Ishikawa (cell line): ENCODE measurements at regions not wholly inside any gene's neighbourhood (a gene's known extent, or its start where the extent isn't known, plus 50 kb on each side); places are given as distances from the start of the nearest gene placed in this dataset.

Experiments
- CEBPB ChIP-seq: IDR thresholded peaks from 2 replicates; pipeline ENCODE4 v1.6.1; 2012
- CREB1 ChIP-seq: IDR thresholded peaks from 2 replicates; pipeline ENCODE4 v1.6.1; 2012; ENCODE audit warnings: low read depth
- EGR1 ChIP-seq: IDR thresholded peaks from 2 replicates; pipeline ENCODE4 v1.6.1; 2012
- EP300 ChIP-seq: IDR thresholded peaks from 2 replicates; pipeline ENCODE4 v1.6.1; 2012; ENCODE audit warnings: borderline replicate concordance
- FOXM1 ChIP-seq: IDR thresholded peaks from 2 replicates; pipeline ENCODE4 v1.6.1; 2012; ENCODE audit warnings: low read depth, borderline replicate concordance
- NFIC ChIP-seq: IDR thresholded peaks from 2 replicates; pipeline ENCODE4 v1.6.1; 2012
- RAD21 ChIP-seq: IDR thresholded peaks from 2 replicates; pipeline ENCODE4 v1.6.1; 2012; ENCODE audit warnings: low read depth
- TAF1 ChIP-seq: IDR thresholded peaks from 2 replicates; pipeline ENCODE4 v1.6.1; 2012; ENCODE audit warnings: low read depth, mild to moderate bottlenecking
- TCF12 ChIP-seq: IDR thresholded peaks from 2 replicates; pipeline ENCODE4 v1.6.1; 2012; ENCODE audit warnings: low read depth
- TEAD4 ChIP-seq: IDR thresholded peaks from 2 replicates; pipeline ENCODE4 v1.6.1; 2012
- YY1 ChIP-seq: IDR thresholded peaks from 2 replicates; pipeline ENCODE4 v1.6.1; 2012; ENCODE audit warnings: low read depth
- ZBTB7A ChIP-seq: IDR thresholded peaks from 2 replicates; pipeline ENCODE4 v1.6.1; 2012; ENCODE audit warnings: low read depth
- TF ChIP-seq, protein P1 (sequence below): IDR thresholded peaks from 2 replicates; pipeline ENCODE4 v1.6.1; 2012
- TF ChIP-seq, protein P2 (sequence below): IDR thresholded peaks from 2 replicates; pipeline ENCODE4 v1.6.1; 2012
- TF ChIP-seq, protein P3 (sequence below): IDR thresholded peaks from 2 replicates; pipeline ENCODE4 v1.6.1; 2012; ENCODE audit warnings: low read depth, mild to moderate bottlenecking

DNA sequence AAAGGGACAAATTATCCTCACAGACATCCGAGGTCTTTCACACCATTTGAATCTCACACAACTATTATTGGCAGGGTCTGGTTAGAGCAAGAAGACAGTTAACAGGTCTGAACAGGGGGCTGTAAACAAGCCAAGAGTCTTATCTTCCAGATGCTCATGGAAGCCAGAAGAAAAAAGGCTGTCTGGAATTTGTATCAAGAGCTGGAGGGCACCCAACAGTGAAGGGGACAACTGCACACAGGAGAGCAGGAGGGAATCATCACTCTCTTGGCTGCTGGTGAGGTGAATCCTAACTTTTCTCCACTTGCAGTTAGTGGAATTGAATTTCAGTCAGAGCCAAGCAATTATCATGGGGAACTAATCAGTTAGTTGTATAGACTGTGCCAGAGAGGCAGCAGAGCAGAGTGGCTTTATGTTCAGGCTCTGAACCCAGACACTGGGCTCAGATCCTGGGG lies 880.2 kb upstream of the AUTS2 start:
- no peak for TF ChIP-seq NFIC
- no peak for TF ChIP-seq ZBTB7A
- TF ChIP-seq TCF12, result no peak
- TF ChIP-seq YY1, result no peak

DNA sequence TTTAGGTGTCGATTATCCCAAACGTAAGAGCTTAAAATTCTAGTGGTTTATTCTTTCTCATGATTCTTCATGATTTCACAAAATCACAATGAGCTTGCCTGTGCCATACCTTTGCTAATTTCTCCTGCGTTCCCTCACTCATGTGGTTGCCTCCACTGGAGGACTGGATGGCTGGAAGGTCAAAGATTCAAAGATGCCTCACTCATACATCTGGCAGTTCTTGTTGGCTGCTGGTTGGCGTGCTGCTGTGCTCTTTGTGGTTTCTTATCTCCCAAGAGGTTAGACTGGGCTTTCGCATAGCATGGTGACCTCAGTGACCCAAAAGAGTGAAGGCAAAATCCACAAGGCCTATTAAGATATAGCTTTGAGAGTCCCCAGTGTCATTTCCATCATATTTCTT lies 877.6 kb upstream of the AUTS2 start:
- TF ChIP-seq RAD21, result no peak
- TF ChIP-seq EP300, result no peak
- no peak for TF ChIP-seq TEAD4
- TF ChIP-seq, protein P1, sequence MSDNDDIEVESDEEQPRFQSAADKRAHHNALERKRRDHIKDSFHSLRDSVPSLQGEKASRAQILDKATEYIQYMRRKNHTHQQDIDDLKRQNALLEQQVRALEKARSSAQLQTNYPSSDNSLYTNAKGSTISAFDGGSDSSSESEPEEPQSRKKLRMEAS, result no peak
- no peak for TF ChIP-seq FOXM1
- TF ChIP-seq, protein P2, sequence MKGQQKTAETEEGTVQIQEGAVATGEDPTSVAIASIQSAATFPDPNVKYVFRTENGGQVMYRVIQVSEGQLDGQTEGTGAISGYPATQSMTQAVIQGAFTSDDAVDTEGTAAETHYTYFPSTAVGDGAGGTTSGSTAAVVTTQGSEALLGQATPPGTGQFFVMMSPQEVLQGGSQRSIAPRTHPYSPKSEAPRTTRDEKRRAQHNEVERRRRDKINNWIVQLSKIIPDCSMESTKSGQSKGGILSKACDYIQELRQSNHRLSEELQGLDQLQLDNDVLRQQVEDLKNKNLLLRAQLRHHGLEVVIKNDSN, result no peak
- TF ChIP-seq YY1, result no peak
- TF ChIP-seq, protein P3, sequence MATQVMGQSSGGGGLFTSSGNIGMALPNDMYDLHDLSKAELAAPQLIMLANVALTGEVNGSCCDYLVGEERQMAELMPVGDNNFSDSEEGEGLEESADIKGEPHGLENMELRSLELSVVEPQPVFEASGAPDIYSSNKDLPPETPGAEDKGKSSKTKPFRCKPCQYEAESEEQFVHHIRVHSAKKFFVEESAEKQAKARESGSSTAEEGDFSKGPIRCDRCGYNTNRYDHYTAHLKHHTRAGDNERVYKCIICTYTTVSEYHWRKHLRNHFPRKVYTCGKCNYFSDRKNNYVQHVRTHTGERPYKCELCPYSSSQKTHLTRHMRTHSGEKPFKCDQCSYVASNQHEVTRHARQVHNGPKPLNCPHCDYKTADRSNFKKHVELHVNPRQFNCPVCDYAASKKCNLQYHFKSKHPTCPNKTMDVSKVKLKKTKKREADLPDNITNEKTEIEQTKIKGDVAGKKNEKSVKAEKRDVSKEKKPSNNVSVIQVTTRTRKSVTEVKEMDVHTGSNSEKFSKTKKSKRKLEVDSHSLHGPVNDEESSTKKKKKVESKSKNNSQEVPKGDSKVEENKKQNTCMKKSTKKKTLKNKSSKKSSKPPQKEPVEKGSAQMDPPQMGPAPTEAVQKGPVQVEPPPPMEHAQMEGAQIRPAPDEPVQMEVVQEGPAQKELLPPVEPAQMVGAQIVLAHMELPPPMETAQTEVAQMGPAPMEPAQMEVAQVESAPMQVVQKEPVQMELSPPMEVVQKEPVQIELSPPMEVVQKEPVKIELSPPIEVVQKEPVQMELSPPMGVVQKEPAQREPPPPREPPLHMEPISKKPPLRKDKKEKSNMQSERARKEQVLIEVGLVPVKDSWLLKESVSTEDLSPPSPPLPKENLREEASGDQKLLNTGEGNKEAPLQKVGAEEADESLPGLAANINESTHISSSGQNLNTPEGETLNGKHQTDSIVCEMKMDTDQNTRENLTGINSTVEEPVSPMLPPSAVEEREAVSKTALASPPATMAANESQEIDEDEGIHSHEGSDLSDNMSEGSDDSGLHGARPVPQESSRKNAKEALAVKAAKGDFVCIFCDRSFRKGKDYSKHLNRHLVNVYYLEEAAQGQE, result no peak
- no peak for TF ChIP-seq NFIC
- no peak for TF ChIP-seq TCF12
- TF ChIP-seq TAF1, result no peak
- TF ChIP-seq ZBTB7A, result no peak
- no peak for TF ChIP-seq CREB1
- no peak for TF ChIP-seq CEBPB

DNA sequence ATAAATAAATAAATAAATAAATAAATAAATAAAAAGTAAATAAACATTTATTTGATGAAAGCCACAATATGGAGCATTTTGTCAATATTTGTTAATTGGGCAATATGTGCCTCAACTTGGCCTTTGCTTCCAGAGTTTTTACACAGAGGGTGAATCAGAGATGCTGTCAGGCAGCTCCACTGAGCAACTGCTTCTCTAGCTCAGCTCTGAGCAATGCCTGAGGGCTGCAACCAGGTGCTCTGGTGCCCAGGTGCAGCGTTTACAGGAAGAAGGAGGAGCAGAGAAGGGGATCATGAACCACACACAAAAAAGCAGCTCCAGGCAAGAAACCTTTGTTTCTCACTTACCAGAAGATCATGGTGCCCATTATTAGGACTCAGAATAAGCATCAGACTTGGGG lies 876.2 kb upstream of the AUTS2 start:
- no peak for TF ChIP-seq CEBPB
- TF ChIP-seq YY1, result no peak
- TF ChIP-seq, protein P3, result no peak

DNA sequence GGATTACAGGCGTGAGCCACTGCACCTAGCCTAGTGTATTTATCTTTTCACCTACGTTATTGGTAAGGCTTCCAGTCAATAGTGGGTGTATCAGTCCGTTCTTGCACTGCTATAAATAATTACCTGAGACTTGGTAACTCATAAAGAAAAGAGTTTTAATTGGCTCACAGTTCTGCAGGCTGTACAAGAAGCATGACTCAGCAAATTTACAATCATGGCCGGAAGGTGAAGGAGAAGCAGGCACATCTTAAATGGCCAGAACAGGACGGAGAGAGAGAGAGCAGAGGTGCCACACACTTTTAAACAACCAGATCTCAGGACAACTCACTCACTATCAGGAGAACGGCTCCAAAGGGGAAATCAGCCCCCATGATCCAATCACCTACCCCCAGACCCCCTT lies 873.3 kb upstream of the AUTS2 start:
- TF ChIP-seq NFIC, result no peak
- TF ChIP-seq TAF1, result no peak
- TF ChIP-seq CEBPB, result no peak
- no peak for TF ChIP-seq EP300
- TF ChIP-seq, protein P2, result no peak
- no peak for TF ChIP-seq EGR1
- TF ChIP-seq TCF12, result no peak
- TF ChIP-seq RAD21, result no peak
- TF ChIP-seq, protein P3, result no peak
- TF ChIP-seq, protein P1, result no peak
- TF ChIP-seq CREB1, result no peak

DNA sequence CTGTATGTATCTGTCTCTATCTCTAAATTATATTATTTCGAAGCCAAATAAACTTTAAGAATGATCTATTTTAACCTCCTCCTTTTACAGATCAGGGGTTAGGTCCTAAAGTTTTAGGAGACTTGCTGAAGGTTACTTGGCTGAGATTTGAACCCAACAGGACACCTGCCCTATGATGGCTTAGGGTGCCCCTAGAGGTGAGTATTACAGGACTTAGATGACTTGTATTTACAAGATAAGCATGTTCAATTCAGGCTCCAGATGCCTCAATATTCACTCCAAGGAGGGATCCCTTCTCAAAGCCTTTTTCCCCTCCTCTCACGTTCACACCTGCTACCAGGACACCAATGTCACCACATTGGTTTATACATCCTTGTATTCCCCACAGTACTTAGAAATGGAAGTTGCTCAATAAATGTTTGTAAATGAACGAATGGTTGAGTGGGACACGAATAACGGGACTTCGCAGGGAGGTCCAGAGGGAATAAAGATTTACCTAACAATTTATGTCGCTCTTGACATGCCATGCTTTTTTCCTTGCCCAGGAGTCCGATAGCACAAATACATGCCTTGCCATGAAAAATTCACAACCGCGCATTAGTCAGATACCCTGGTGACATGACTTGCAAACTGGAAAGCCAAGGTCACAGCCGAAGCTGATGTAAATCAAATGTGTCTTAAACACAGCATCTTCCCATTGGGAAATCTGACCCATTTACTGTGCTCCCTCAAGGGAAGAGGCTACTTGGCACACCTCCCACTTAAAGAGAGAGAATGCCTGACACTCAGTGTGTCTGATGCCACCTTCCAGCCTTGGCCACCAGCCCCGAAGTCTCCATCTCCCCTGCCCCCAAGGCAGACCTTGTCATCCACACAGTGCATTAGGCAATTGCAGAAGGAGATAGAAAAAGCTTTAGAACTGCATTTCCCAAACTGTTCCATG lies 872.2 kb upstream of the AUTS2 start:
- TF ChIP-seq TEAD4 (no peak), EP300 (no peak), RAD21 (no peak)
